ENCODE measurements at regions not wholly inside any gene's neighbourhood (a gene's known extent, or its start where the extent isn't known, plus 50 kb on each side); places are given as distances from the start of the nearest gene placed in this dataset.

- DNase-seq (ENCODE audit: low spot score in 2 of 2) = no peak
- no peaks in the 10 kb centered on the region for H3K36me3 ChIP-seq
- no peaks in the 10 kb centered on the region for H3K4me1 ChIP-seq
- intact Hi-C loops (cut with DNase I) = no loop called here
- H3K9me3 ChIP-seq = no peaks in the 10 kb centered on the region
- no peak overlapping the region for H3K4me3 ChIP-seq
- no peak for TF ChIP-seq CTCF (IDR thresholded peaks at IDR 0.05)
- H3K27ac ChIP-seq = no peak overlapping the region
- no peaks in the 10 kb centered on the region for H3K27me3 ChIP-seq
Observed at GRCh38 chr2:240293557-240294461, 141.7 kb upstream of the GPC1 start.

DNA sequence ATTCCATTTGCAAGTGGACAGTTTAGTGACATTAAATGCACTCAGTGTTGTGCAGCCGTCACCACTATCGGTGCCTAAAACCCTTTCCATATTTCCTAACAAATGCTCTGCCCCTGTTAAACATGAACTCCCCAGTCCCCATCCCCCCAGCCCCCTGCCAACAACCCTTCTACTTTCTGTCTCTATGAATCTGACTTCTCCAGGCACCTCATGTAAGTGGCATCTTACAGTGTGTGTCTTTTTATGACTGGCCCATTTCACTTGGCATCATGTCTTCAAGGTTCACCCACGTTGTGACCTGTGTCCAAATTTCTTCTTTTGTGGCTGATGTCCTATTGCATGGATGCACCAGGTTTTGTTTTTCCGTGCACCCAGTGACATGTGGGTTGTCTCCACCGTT, 140.9 kb upstream of the GPC1 start:
- Histone ChIP-seq H3K4me1 (no peaks in the 10 kb centered on the region), H3K4me3 (no peak overlapping the region), H3K27ac (no peak overlapping the region), H3K27me3 (no peaks in the 10 kb centered on the region), H3K36me3 (no peaks in the 10 kb centered on the region), H3K9me3 (no peaks in the 10 kb centered on the region)
- intact Hi-C loops (cut with DNase I) = no loop called here
- no peak for TF ChIP-seq CTCF (IDR thresholded peaks at IDR 0.05)
- no peak for DNase-seq (ENCODE audit: low spot score in 2 of 2)

GRCh38 chr2:240295256-240296103, 140.0 kb upstream of the GPC1 start:
- Histone ChIP-seq H3K27me3 (no peaks in the 10 kb centered on the region), H3K9me3 (no peaks in the 10 kb centered on the region), H3K4me3 (no peak overlapping the region), H3K36me3 (no peaks in the 10 kb centered on the region), H3K27ac (no peak overlapping the region), H3K4me1 (no peaks in the 10 kb centered on the region)
- TF ChIP-seq CTCF (IDR thresholded peaks at IDR 0.05) = no peak
- intact Hi-C loops (cut with DNase I) = no loop called here
- DNase-seq (ENCODE audit: low spot score in 2 of 2) = no peak

- no peak for DNase-seq (ENCODE audit: low spot score in 2 of 2)
- Histone ChIP-seq H3K4me3 (no peak overlapping the region), H3K9me3 (no peaks in the 10 kb centered on the region), H3K27me3 (no peaks in the 10 kb centered on the region), H3K36me3 (no peaks in the 10 kb centered on the region), H3K27ac (no peak overlapping the region), H3K4me1 (no peaks in the 10 kb centered on the region)
- intact Hi-C loops (cut with DNase I) = no loop called here
- TF ChIP-seq CTCF (IDR thresholded peaks at IDR 0.05) = no peak
Observed at GRCh38 chr2:240296104-240296406, 139.4 kb upstream of the GPC1 start.

- H3K36me3 ChIP-seq = no peaks in the 10 kb centered on the region
- no peaks in the 10 kb centered on the region for H3K27me3 ChIP-seq
- no peak for TF ChIP-seq CTCF (IDR thresholded peaks at IDR 0.05)
- H3K4me3 ChIP-seq = no peak overlapping the region
- intact Hi-C loops (cut with DNase I) = no loop called here
- H3K27ac ChIP-seq = no peak overlapping the region
- H3K4me1 ChIP-seq = no peaks in the 10 kb centered on the region
- no peaks in the 10 kb centered on the region for H3K9me3 ChIP-seq
- DNase-seq (ENCODE audit: low spot score in 2 of 2) = no peak
Observed at GRCh38 chr2:240296476-240297255, 138.8 kb upstream of the GPC1 start.

Data from ascending aorta (tissue), 2 donors.